ENCODE measurements at regions not wholly inside any gene's neighbourhood (a gene's known extent, or its start where the extent isn't known, plus 50 kb on each side); places are given as distances from the start of the nearest gene placed in this dataset.

DNA sequence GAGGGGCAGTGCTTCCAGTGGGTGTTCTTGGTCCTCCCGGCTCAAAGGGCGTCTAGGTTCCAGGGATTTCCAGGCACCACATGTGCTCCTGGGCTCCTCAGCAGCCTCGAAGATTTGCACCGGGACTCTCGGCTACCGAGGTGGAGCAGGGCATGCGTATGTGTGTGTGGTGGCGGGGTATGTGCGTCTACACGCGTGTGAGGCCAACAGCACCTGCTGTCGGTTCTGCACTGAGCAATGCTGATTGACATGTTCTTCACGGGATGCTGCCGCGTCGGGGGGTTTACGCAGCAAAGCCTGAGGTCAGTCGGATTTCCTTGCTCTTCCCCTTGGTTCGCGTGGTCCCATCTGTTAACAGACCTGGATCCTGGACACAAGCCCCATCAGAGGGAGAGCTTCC lies 119.8 kb downstream of the NDUFA10 start:
- TF ChIP-seq, protein P1, sequence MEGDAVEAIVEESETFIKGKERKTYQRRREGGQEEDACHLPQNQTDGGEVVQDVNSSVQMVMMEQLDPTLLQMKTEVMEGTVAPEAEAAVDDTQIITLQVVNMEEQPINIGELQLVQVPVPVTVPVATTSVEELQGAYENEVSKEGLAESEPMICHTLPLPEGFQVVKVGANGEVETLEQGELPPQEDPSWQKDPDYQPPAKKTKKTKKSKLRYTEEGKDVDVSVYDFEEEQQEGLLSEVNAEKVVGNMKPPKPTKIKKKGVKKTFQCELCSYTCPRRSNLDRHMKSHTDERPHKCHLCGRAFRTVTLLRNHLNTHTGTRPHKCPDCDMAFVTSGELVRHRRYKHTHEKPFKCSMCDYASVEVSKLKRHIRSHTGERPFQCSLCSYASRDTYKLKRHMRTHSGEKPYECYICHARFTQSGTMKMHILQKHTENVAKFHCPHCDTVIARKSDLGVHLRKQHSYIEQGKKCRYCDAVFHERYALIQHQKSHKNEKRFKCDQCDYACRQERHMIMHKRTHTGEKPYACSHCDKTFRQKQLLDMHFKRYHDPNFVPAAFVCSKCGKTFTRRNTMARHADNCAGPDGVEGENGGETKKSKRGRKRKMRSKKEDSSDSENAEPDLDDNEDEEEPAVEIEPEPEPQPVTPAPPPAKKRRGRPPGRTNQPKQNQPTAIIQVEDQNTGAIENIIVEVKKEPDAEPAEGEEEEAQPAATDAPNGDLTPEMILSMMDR (IDR thresholded peaks at IDR 0.05): no peak
- TF ChIP-seq POLR2A (IDR thresholded peaks at IDR 0.05): no peak

Data from testis (tissue), 2 donors.